ENCODE measurements at regions not wholly inside any gene's neighbourhood (a gene's known extent, or its start where the extent isn't known, plus 50 kb on each side); places are given as distances from the start of the nearest gene placed in this dataset.
A peak's percentile ranks its signal among the peaks of the same experiment; 100 is the strongest.

GRCh38 chr16:23013484-23013883 is 135.8 kb downstream of the USP31 start:
- H3K27me3 ChIP-seq (ENCODE audit: control insufficient read depth, extremely low read depth, insufficient read depth, low read length), result peaks cover 3% of the 10 kb centered on the region
- TF ChIP-seq CTCF (optimal IDR thresholded peaks at IDR 0.05 in 1 of 3, IDR thresholded peaks at IDR 0.05 in 1 of 3, conservative IDR thresholded peaks at IDR 0.05 in 1 of 3; ENCODE audit: extremely low read depth in 1 of 3, insufficient read depth in 2 of 3, low read length in 3 of 3), result peak; percentile 12 to 51 (median 17)
- no peak for TF ChIP-seq EZH2 (IDR thresholded peaks at IDR 0.05; ENCODE audit: low read length)
- no peaks in the 10 kb centered on the region for H3K36me3 ChIP-seq (ENCODE audit: control insufficient read depth in 2 of 2, extremely low read depth in 1 of 2, insufficient read depth in 2 of 2, low read length in 2 of 2)
- no peaks in the 10 kb centered on the region for H3K79me2 ChIP-seq (ENCODE audit: control insufficient read depth, insufficient read depth, low read length)
- no peak overlapping the region for H3K27ac ChIP-seq (ENCODE audit: control insufficient read depth, insufficient read depth, low read length)
- no peaks in the 10 kb centered on the region for H3K9me1 ChIP-seq (ENCODE audit: control insufficient read depth, extremely low read depth, insufficient read depth, low read length)
- H4K20me1 ChIP-seq (ENCODE audit: control insufficient read depth, extremely low read depth, insufficient read depth, low read length), result no peaks in the 10 kb centered on the region
- H3K9me3 ChIP-seq (ENCODE audit: control insufficient read depth, low read depth, low read length), result no peaks in the 10 kb centered on the region
- no peak overlapping the region for H3K4me3 ChIP-seq (ENCODE audit: control insufficient read depth in 2 of 3, extremely low read depth in 1 of 3, insufficient read depth in 2 of 3, low read depth in 1 of 3, low read length in 3 of 3)
- no peak overlapping the region for H2AFZ ChIP-seq (ENCODE audit: control insufficient read depth, low read length)
- DNase-seq (ENCODE audit: low read depth, low spot score) (no peak), FAIRE-seq (no peak)
- no peak overlapping the region for H3K9ac ChIP-seq (ENCODE audit: control insufficient read depth, extremely low read depth, insufficient read depth, low read length)
- no peaks in the 10 kb centered on the region for H3K4me1 ChIP-seq (ENCODE audit: control insufficient read depth, extremely low read depth, insufficient read depth, low read length)
- dilution Hi-C loops (cut with MboI; ENCODE audit: extremely low pct_ligation_motif_present, low sequenced_read_pairs), result no loop called here
- H3K4me2 ChIP-seq (ENCODE audit: control insufficient read depth, extremely low read depth, insufficient read depth, low read depth, low read length), result no peak overlapping the region

DNA sequence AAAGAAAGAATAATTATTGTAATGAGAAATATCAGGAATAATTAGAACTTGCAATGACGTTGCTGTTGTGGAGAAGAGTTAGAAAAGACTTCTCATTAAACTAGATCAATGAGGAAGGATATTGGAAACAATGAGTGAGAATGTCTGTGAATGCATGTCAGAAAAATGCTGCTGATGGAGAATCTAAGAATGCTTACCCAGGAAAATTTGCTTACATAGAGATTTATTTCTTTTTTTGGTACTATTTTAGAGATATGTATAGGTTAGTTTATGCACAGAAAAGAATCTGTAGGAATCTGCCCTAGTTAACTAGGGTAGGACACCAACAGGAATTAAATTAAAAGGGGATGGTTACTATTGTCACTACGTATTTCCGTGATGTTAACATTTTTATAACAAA is 140.2 kb downstream of the USP31 start:
- Histone ChIP-seq H3K9me3 (ENCODE audit: control insufficient read depth, low read depth, low read length) (no peaks in the 10 kb centered on the region), H3K9me1 (ENCODE audit: control insufficient read depth, extremely low read depth, insufficient read depth, low read length) (no peaks in the 10 kb centered on the region), H4K20me1 (ENCODE audit: control insufficient read depth, extremely low read depth, insufficient read depth, low read length) (no peaks in the 10 kb centered on the region), H3K27me3 (ENCODE audit: control insufficient read depth, extremely low read depth, insufficient read depth, low read length) (peaks cover 3% of the 10 kb centered on the region), H3K36me3 (ENCODE audit: control insufficient read depth in 2 of 2, extremely low read depth in 1 of 2, insufficient read depth in 2 of 2, low read length in 2 of 2) (no peaks in the 10 kb centered on the region), H3K4me1 (ENCODE audit: control insufficient read depth, extremely low read depth, insufficient read depth, low read length) (no peaks in the 10 kb centered on the region), H3K4me2 (ENCODE audit: control insufficient read depth, extremely low read depth, insufficient read depth, low read depth, low read length) (no peak overlapping the region), H3K79me2 (ENCODE audit: control insufficient read depth, insufficient read depth, low read length) (no peaks in the 10 kb centered on the region), H2AFZ (ENCODE audit: control insufficient read depth, low read length) (no peak overlapping the region), H3K27ac (ENCODE audit: control insufficient read depth, insufficient read depth, low read length) (no peak overlapping the region), H3K4me3 (ENCODE audit: control insufficient read depth in 2 of 3, extremely low read depth in 1 of 3, insufficient read depth in 2 of 3, low read depth in 1 of 3, low read length in 3 of 3) (no peak overlapping the region), H3K9ac (ENCODE audit: control insufficient read depth, extremely low read depth, insufficient read depth, low read length) (no peak overlapping the region)
- dilution Hi-C loops (cut with MboI; ENCODE audit: extremely low pct_ligation_motif_present, low sequenced_read_pairs), result no loop called here
- no peak for FAIRE-seq
- DNase-seq (ENCODE audit: low read depth, low spot score), result no peak
- no peak for TF ChIP-seq EZH2 (IDR thresholded peaks at IDR 0.05; ENCODE audit: low read length)
- TF ChIP-seq CTCF (optimal IDR thresholded peaks at IDR 0.05 in 1 of 3, IDR thresholded peaks at IDR 0.05 in 1 of 3, conservative IDR thresholded peaks at IDR 0.05 in 1 of 3; ENCODE audit: extremely low read depth in 1 of 3, insufficient read depth in 2 of 3, low read length in 3 of 3), result no peak

Data from keratinocyte (primary cell).